CD4-positive, alpha-beta T cell treated with Interleukin-15 for 1 hour (primary cell): ENCODE measurements at regions not wholly inside any gene's neighbourhood (a gene's known extent, or its start where the extent isn't known, plus 50 kb on each side); places are given as distances from the start of the nearest gene placed in this dataset.
A peak's percentile ranks its signal among the peaks of the same experiment; 100 is the strongest.

Experiments used
- DNase-seq: peaks from one replicate; pipeline ENCODE4 v3.0.0-alpha.2; 2020

DNA sequence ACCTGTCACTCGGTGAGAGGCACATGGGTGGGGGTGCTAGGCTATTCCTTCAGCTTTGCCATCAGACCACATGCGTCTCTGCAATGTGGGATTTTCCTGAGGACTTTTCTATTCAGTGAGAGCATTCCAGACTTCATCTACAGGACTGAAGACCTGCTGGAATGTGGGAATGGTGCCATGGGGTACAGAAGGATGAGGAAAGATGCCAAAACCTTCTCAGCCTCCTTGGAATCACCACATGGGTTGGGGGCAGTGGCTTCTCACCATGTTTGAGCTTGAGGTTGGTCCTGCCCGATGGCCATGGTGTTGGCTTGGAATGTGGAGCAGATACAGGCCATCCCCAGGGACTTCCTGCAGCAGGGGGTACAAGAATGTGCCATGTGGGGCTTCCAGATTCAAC is 80.9 kb upstream of the KLF13 start:
- no peak for DNase-seq

DNA sequence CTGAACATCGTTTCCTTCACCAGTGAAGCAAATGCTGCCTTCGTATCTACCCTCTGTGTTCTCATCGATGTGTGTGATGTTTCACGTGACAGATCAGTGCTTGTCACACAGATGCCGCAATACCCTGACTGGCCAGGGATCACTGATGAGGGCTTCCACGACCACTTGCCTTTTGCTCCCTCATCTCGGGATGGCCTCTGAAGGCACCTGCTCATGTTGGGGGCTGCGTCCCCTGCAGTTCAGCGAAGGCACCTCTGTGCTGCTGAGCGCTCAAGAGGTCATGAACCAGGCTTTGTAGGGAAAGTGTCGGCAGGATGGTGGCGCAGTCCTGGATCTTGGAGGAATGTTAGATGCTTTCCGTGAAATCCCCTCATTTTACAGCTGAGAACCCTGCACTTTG is 79.2 kb upstream of the KLF13 start:
- no peak for DNase-seq

DNA sequence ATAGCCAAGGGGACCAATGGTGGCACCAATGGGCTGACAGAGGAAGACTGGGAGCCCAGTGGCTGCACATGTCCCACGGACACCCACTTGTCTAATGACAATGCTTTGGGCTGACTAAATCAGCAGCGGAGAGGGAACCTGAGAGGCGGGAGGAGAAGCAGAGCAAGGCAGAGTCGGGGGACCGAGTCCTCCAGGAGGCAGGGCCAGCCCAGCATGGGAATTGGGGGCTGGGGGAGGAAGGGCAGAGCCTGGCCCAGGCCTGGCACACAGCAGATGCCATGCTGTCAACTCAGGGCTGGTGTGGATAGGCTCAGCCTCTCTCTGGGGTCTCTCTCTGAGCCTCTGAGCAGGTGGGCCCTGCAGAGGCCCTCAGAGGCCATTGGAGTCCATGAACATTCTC is 78.4 kb upstream of the KLF13 start:
- no peak for DNase-seq

- DNase-seq = no peak
These were observed 77.7 kb upstream of the KLF13 start for GRCh38 chr15:31248951-31249350.

DNA sequence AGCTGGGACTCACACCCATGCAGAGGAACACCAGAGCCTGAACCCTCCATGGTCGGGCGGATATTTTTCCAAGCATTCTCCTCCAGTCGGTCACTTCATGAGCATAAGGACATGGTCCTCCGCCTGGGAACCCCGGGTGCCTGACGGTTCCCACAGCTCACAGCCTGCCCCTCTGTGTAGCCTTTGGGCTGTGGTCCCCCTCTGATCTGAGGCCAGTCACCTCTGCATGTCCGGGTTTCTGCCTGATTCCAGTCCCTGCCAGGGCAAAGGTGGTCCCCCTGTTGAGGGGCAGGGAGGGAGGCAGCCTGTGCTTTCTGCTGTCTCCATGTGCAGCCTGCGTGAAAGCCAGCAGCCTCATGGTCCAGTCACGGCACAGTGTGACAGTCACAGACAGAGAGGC is 76.6 kb upstream of the KLF13 start:
- no peak for DNase-seq

DNA sequence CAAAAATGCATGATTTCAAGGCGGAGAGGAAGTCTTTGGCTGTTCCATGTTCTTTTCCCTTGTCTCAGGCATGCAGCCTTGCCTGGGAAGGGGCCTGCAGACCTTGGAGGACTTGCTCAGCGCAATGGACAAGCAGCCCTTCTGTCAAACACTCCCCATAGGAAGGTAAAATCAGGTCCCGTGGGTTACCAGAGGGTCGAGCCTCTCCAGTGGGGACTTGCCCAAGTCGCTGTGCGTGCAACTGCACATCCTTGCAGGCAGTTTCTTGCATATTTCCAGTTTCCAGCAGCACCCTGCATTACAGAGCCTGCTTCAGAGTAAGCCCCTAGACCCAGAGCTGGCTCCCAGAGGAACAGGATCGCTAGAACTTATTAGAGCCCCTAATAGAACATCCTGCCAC is 75.5 kb upstream of the KLF13 start:
- no peak for DNase-seq

DNA sequence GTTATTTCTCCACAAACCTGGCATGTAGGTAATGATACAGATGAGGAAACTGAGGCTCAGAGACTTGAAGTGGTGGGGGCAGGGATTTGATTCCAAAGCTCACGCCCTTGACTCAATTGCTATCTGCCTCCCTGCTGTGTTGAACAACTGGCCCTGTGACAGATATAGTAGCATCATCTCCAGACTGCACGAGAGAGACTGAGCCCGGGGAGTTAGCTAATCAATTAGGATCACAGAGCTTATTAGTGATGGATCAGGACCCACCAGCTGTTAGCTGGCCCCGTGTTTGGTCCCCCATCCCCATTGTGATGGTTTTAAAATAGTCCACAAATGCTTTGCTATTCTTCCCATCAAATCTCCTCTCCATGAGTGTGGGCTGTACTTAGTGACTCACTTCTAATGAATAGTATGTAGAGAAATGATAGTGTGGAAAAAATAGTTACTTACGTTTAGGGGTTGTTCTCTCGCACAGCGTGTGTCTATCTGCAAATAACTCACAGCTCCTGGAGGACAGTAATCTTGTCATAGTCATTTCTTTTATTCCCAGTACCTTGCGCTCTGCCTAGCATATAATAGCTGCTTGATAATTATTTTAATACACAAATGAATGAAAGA is 74.4 kb upstream of the KLF13 start:
- no peak for DNase-seq

DNA sequence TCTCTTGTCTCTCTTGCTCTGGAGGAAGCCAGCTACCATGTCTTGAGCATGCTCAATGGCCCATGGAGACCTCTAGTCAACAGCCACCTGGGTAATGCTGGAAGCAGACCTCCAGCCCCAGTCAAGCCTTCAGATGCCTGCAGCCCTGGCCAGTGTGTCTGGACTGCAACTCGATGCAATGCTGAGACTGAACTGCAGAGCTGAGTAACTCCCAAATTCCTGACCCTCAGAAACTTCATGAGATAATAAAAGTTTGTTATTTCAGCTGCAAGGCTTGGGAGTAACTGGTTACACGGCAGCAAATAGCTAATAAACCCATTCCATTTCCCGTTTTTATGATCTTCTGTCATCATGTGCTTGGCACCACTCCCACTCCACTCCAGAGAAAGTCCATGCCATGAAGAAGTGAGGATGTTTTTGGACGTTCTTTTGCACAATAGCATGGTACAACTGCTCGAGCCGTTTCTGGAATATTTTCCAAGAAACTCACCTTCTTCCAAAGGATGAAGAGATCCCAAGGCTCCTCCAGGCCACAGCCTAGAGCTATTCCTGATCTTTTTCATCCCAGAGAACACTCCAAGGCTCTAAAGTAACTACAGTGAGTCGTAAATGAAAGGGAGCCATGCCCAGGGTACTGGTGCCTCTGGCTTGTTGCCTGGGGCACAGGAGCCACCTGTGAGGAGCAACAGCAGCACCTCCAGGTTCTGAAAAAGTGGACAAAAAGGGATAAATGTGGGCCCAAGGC is 72.0 kb upstream of the KLF13 start:
- no peak for DNase-seq

GRCh38 chr15:31255176-31255510 is 71.5 kb upstream of the KLF13 start:
- no peak for DNase-seq

GRCh38 chr15:31255732-31256377 is 70.8 kb upstream of the KLF13 start:
- DNase-seq = peak; percentile 40

GRCh38 chr15:31256378-31257265 is 70.0 kb upstream of the KLF13 start:
- DNase-seq = no peak

GRCh38 chr15:31257286-31257685 is 69.3 kb upstream of the KLF13 start:
- no peak for DNase-seq

- DNase-seq = no peak
These were observed 68.4 kb upstream of the KLF13 start for GRCh38 chr15:31258260-31258659.

DNA sequence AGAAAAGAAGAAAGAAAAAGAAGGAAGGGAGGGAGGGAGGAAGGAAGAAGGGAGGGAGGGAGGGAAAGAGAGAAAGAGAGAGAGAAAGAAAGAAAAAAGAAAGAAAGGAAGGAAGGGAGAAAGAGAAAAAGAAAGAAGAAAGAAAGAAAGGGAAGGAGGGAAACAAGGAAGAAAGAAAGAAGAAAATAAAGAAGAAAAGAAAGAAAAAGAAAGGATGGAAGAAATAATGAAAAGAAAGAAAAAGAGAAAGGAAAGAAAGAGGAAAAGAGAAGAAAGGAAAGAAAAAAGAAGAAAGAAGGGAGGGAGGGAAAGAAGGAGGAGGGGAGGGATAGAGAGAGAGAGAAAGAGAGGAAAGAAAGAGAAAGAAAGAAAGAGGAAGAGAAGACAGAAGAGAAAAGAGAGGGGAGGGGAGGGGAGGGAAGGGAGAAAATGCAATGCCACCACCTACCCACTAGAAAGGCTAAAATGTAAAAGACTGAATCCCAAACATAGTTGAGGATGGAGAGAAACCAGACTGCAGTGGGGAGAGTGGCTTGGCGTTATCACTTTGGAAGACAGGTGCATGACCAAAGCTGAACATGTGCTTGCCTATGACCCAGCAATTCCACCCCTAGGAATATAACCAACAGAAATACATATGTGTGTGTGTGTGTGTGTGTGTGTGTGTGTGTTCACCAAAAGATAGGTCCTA is 66.9 kb upstream of the KLF13 start:
- DNase-seq = no peak

- no peak for DNase-seq
These were observed 65.9 kb upstream of the KLF13 start for GRCh38 chr15:31260646-31261265.

DNA sequence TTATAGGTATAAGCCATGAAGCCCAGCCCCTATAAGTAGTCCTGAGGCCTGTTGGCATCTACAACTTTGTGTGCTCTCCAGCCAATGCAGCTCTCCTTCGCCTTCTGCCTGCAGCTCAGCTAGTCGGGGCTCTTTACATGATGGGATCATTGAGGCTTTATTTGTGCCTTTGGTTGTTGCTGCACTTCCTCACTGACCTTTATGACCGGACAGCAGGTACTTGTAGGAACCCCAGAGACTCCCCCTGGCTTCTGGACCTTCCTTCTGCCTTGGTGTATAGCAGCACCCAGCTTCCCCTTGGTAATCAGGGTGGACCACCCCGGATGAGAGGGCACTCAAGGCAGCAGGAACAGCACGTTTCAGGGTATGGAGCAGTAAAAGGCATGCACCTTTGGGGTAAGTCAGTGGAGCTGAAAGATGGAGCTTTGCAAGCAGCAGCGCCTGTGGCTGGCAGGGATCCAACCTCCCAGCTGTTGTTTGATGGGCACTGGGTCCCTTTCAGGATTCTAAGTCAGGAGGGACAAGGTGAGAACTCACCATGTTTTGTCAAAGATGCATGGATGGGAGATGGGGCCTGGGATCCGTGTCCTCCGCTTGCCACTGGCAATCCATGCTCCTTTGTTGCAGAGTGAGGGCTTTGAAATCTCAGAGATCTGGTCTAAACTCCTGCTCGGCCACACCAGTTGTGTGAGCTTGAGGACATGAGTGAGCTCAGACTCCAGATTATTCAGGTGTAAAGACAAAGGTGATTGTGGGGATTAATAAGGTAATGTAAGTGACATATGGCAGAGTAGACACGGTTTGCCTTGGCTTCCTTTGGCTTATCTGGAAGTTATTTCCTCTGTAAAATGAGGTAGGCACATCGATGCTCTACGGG is 65.1 kb upstream of the KLF13 start:
- DNase-seq = no peak

DNA sequence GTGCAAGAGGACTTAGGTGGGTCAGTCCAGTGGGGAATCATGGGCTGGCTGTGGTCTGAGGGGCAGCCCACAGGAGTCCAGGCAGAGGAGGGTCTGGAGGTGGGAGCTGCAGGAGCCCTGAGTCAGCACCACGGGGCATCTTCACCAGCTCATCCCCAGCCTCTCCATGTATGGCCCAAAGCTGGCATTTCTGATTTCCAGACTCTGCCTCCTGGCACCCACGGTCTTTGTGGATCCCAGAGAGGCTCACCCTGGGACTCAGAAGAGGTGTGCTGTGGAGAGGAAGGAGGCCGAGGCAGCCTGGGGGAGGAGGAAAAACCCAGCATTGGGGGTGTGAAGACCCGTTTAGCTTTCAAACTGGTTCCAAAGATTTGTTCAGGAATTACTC is 64.5 kb upstream of the KLF13 start:
- DNase-seq = no peak

GRCh38 chr15:31262901-31263671 is 63.5 kb upstream of the KLF13 start:
- peak; percentile 75 for DNase-seq

DNA sequence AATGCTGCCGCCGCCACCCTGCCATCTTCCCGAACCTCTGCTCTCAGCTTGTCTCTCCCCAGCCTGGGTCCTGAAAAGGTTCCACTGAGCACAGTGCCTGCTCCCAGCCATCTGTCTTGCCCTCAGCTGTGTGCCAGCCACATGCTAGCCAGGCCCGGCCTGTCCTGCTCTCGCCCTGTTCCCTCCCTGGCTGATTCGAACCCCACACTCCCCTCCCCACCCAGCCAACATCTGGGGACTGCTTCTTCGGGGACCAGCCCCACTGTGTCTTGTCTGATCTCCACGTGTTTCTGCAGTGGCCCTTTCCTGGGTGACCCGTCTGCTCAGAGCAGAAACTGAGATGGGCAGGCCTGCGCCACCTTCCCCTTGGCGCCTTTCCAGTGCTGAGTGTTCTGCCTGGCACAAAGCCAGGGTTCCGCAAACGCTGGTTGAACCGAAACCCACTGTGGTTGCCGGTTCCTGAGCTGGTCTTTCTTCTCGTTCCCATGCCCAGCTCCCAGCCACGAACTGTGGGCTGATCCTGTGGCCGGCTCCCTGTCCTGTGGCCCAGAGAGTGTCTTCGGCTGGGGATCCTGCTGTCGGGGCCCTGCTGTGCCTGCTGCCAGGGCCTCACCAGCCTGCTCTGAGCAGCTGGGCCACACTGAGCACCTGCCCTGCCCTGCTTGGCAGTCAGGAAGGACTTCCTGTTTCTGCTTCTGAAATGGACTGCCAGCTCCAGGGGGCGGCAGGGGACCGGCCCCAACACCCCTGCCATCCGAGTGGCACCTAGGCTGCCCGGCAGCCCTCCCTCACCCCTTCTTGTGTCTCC is 62.7 kb upstream of the KLF13 start:
- DNase-seq = peak; percentile 82
